GM23248 (cell line): ENCODE measurements at regions not wholly inside any gene's neighbourhood (a gene's known extent, or its start where the extent isn't known, plus 50 kb on each side); places are given as distances from the start of the nearest gene placed in this dataset.
A peak's percentile ranks its signal among the peaks of the same experiment; 100 is the strongest.
"Not testable (repeated sequence)": the region's sequence is repeated elsewhere in the genome, so short reads cannot be mapped to it uniquely, and the experiment has no call there.

Source experiments
- DNase-seq: peaks from one replicate; pipeline ENCODE4 v3.0.0-alpha.2; 2015
- H2AFZ ChIP-seq: fragments of 200-600 bp; sonication (generic); 2 replicates; pipeline ENCODE4 v1.6.1; 2016; ENCODE audit warnings: antibody characterized with exemption
- H3F3A ChIP-seq: fragments of 200-600 bp; sonication (generic); 2 replicates; pipeline ENCODE4 v1.6.1; 2016; ENCODE audit warnings: mild to moderate bottlenecking, antibody characterized with exemption, mixed run types; ENCODE audit not compliant: insufficient read depth
- H3K27ac ChIP-seq: fragments of 200-600 bp; sonication (generic); 2 replicates; pipeline ENCODE4 v1.5.1; 2016; ENCODE audit warnings: mild to moderate bottlenecking
- H3K27me3 ChIP-seq: fragments of 200-600 bp; sonication (generic); replicated peaks from 2 replicates; pipeline ENCODE4 v1.6.1; 2016; ENCODE audit warnings: mild to moderate bottlenecking; ENCODE audit not compliant: insufficient read depth
- H3K36me3 ChIP-seq: fragments of 200-600 bp; sonication (generic); 2 replicates; pipeline ENCODE4 v1.6.1; 2016; ENCODE audit warnings: low read depth, mild to moderate bottlenecking
- H3K4me1 ChIP-seq: fragments of 200-600 bp; sonication (generic); 2 replicates; pipeline ENCODE4 v1.6.1; 2016; ENCODE audit warnings: mild to moderate bottlenecking; ENCODE audit not compliant: insufficient read depth
- H3K4me2 ChIP-seq: fragments of 200-600 bp; sonication (generic); one replicate; pipeline ENCODE4 v1.6.1; 2016; ENCODE audit warnings: mild to moderate bottlenecking; ENCODE audit not compliant: unreplicated experiment
- H3K4me3 ChIP-seq: fragments of 200-600 bp; sonication (generic); 2 replicates; pipeline ENCODE4 v1.5.1; 2016; ENCODE audit warnings: mild to moderate bottlenecking
- H3K79me2 ChIP-seq: fragments of 200-600 bp; sonication (generic); 2 replicates; pipeline ENCODE4 v1.6.1; 2016; ENCODE audit warnings: mild to moderate bottlenecking; ENCODE audit not compliant: insufficient read depth
- H3K9ac ChIP-seq: fragments of 200-600 bp; sonication (generic); 2 replicates; pipeline ENCODE4 v1.6.1; 2016; ENCODE audit warnings: mild to moderate bottlenecking
- H3K9me2 ChIP-seq: fragments of 200-600 bp; sonication (generic); 2 replicates; pipeline ENCODE4 v1.6.1; 2016; ENCODE audit warnings: mixed run types, mild to moderate bottlenecking, moderate library complexity; ENCODE audit not compliant: insufficient read depth
- H3K9me3 ChIP-seq: fragments of 200-600 bp; sonication (generic); one replicate; pipeline ENCODE4 v1.6.1; 2017; ENCODE audit warnings: low read depth
- H4K20me1 ChIP-seq: fragments of 200-600 bp; sonication (generic); 2 replicates; pipeline ENCODE4 v1.6.0; 2016; ENCODE audit not compliant: insufficient read depth
- EZH2 ChIP-seq: fragments of 200-600 bp; sonication (generic); IDR thresholded peaks from 2 replicates; pipeline ENCODE4 v1.6.1; 2018; ENCODE audit warnings: antibody characterized with exemption, mild to moderate bottlenecking; ENCODE audit not compliant: insufficient read depth, poor library complexity, severe bottlenecking
- EZH2phosphoT487 ChIP-seq: fragments of 200-600 bp; sonication (generic); IDR thresholded peaks from 2 replicates; pipeline ENCODE4 v1.6.1; 2018; ENCODE audit warnings: antibody characterized with exemption, moderate library complexity, mild to moderate bottlenecking, low read depth; ENCODE audit not compliant: insufficient read depth
- WGBS, 2 experiments: methylation state at CpG; one replicate each; pipeline ENCODE4 v1.1.6; 2015 to 2017; ENCODE audit warnings: low lambda C conversion rate in 2 of 2, low coverage in 1 of 2; ENCODE audit errors: missing lambda C conversion rate in 2 of 2; 5-methylcytosine and 5-hydroxymethylcytosine counted together
- in situ Hi-C: fragments of 300-500 bp; cut with MboI; formaldehyde crosslinking; loops from 2 replicates; pipeline ENCODE4 v1.15.0; 2020

DNA sequence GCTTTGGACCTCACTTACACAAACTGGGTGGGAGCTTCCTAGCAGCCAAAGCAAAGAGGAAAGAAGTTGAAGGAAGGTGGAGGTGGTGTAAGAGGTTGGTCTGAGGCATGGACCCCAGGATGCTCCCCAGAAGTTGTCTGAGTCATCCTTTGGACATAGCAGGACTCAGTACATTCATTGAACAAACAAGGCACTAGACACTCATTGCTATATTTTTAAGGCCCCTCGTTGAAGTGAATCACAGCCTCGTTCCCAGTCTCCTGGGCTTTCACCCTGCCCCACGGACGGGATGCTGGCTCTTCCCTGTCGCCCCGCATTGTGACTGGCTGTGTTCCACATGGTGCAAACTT is 95.9 kb upstream of the FGF3 start:
- Histone ChIP-seq H3K4me3 (peak overlapping the region; percentile 59), H3K27ac (peak overlapping the region; percentile 65), H3K4me1 (peaks cover 13% of the 10 kb centered on the region), H4K20me1 (no peaks in the 10 kb centered on the region), H3F3A (peaks cover 17% of the 10 kb centered on the region; the same call in 1 of the 2 replicates), H2AFZ (peak overlapping the region; percentile 67; the same call in 1 of the 2 replicates), H3K9ac (peak overlapping the region; percentile 62), H3K9me2 (no peaks in the 10 kb centered on the region), H3K27me3 (no peaks in the 10 kb centered on the region), H3K79me2 (no peaks in the 10 kb centered on the region), H3K9me3 (no peaks in the 10 kb centered on the region), H3K4me2 (peak overlapping the region; percentile 90), H3K36me3 (no peaks in the 10 kb centered on the region)
- TF ChIP-seq EZH2 (no peak), EZH2phosphoT487 (no peak)
- WGBS, 2 experiments = 2 to 4% methylated on average over 6 of the region's 6 CpGs
- peak; percentile 74 for DNase-seq
- in situ Hi-C loops = no loop called here

DNA sequence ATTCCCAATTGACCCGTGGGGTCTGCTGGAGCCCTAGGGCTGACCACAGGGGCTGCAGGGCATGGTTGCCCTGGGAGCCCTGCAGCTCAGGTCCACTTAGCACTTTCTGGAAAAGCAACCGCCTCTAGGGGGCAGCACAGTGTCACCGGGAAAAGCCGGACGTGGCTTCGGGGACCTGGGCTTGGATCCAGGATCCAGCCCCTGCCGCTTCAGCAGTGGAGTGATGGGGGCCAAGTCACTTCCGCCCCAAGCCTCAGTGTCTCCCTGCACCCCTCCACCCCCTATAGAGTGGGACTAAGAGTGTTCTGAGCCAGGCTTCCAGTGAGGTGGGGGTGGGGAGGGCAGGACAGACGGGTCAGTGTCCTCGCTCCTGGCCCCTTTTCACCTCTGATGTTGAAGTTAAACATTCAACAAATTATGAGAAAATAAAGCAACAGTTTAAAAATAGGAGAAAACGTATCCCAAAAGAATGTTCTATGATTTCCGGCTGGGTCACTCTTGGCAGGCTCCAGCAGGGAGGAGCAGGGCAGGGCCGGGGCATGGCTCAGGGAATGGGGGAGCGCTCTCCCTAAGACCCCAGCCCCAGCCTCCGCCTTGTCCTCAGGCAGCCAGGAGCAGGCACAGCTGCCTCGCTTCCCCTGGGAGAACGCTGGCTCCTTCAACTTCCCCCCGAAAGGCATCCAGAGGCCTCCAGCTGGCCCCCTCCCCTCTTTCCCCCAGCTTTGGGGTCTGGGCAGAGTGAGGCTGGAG is 96.5 kb upstream of the FGF3 start:
- H3K9ac ChIP-seq = peak overlapping the region; percentile 62
- no peaks in the 10 kb centered on the region for H3K9me3 ChIP-seq
- peak; percentile 76 for DNase-seq
- WGBS, 2 experiments = 7 to 8% methylated on average over 13 to 18 of the region's 18 CpGs
- peak overlapping the region; percentile 67; the same call in 1 of the 2 replicates for H2AFZ ChIP-seq
- TF ChIP-seq EZH2 (no peak), EZH2phosphoT487 (no peak)
- H3K4me1 ChIP-seq = peaks cover 13% of the 10 kb centered on the region
- no peaks in the 10 kb centered on the region for H3K79me2 ChIP-seq
- H3K9me2 ChIP-seq = no peaks in the 10 kb centered on the region
- H3K27me3 ChIP-seq = no peaks in the 10 kb centered on the region
- no peaks in the 10 kb centered on the region for H4K20me1 ChIP-seq
- H3K4me3 ChIP-seq = peak overlapping the region; percentile 59
- no peaks in the 10 kb centered on the region for H3K36me3 ChIP-seq
- peak overlapping the region; percentile 90 for H3K4me2 ChIP-seq
- peaks cover 17% of the 10 kb centered on the region; the same call in 1 of the 2 replicates for H3F3A ChIP-seq
- in situ Hi-C loops = no loop called here
- peak overlapping the region; percentile 65 for H3K27ac ChIP-seq

DNA sequence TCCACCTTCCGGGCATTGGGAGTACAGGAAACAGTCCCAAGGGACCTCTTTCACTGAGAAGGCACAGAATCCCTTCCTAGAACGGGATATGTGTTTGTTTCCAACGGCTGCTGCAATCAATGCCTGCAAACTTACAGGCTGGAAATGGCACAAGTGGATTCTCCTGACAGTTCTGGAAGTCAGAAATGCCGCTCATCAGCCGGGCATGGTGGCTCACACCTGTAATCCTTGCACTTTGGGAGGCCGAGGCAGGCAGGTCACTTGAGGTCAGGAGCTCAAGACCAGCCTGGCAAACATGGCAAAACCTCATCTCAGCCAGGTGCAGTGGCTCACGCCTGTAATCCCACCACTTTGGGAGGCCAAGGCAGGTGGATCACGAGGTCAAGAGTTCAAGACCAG is 97.0 kb upstream of the FGF3 start:
- H4K20me1 ChIP-seq, H3K9me3 ChIP-seq, H3K36me3 ChIP-seq, H3K4me2 ChIP-seq, H3K9me2 ChIP-seq, H3K4me3 ChIP-seq, H3K79me2 ChIP-seq, H3K27me3 ChIP-seq, in situ Hi-C loops, H3K27ac ChIP-seq: not testable (repeated sequence)
- Histone ChIP-seq H2AFZ (peak overlapping the region; percentile 67; the same call in 1 of the 2 replicates), H3K9ac (peak overlapping the region; percentile 62; the same call in 1 of the 2 replicates), H3F3A (peaks cover 17% of the 10 kb centered on the region; the same call in 1 of the 2 replicates), H3K4me1 (peaks cover 13% of the 10 kb centered on the region)
- WGBS, 2 experiments = 27 to 30% methylated on average over 8 of the region's 8 CpGs
- peak; percentile 43 for DNase-seq

GRCh38 chr11:69916806-69917387 is 97.7 kb upstream of the FGF3 start:
- Histone ChIP-seq H3K9me3 (no peaks in the 10 kb centered on the region), H4K20me1 (no peaks in the 10 kb centered on the region), H3K9me2 (no peaks in the 10 kb centered on the region), H3K9ac (no peak overlapping the region), H3K27ac (no peak overlapping the region), H3K4me3 (no peak overlapping the region), H2AFZ (no peak overlapping the region), H3K27me3 (no peaks in the 10 kb centered on the region), H3K4me2 (no peak overlapping the region), H3K36me3 (no peaks in the 10 kb centered on the region), H3K79me2 (no peaks in the 10 kb centered on the region), H3F3A (peaks cover 17% of the 10 kb centered on the region; the same call in 1 of the 2 replicates), H3K4me1 (peaks cover 13% of the 10 kb centered on the region)
- peak; percentile 22 for DNase-seq
- WGBS, 2 experiments = 82% methylated on average over 1 of the region's 2 CpGs; no CpG with 5 or more reads in 1 of the 2 experiments
- in situ Hi-C loops = no loop called here
- no peak for TF ChIP-seq EZH2phosphoT487
- TF ChIP-seq EZH2 = no peak
